K562 (cell line): ENCODE measurements at regions not wholly inside any gene's neighbourhood (a gene's known extent, or its start where the extent isn't known, plus 50 kb on each side); places are given as distances from the start of the nearest gene placed in this dataset.

Experiments
- ATAC-seq: fragments of 200-7000 bp; cut with Tn5 transposase; 3 replicates; pipeline ENCODE4 v1.9.1; 2020; ENCODE audit warnings: moderate library complexity
- BruUV-seq: library from RNA; stranded (reverse); fragments of 400-500 nt; replicated peaks from 2 replicates; lab custom pipeline; 2021; lab: Mats Ljungman, UMichigan
- CTCF ChIA-PET: fragments of 300-600 bp; formaldehyde crosslinking; extraction: SDS; loops from one replicate; lab custom pipeline; 2021; ENCODE audit warnings: low intra/inter-chr PET ratio; lab: Yijun Ruan, JAX
- POLR2A ChIA-PET: fragments of 300-600, 350-650 bp; sonication (Branson Sonifier 250); formaldehyde crosslinking; extraction: SDS; loops from one replicate; lab custom pipeline; 2021; ENCODE audit warnings: antibody characterized with exemption, inconsistent platforms; lab: Yijun Ruan, JAX
- DNase-seq, 4 experiments: peaks; one replicate each; pipeline versions ENCODE4 v3.0.0 to v3.0.0-alpha.2; 2011 to 2018; ENCODE audit warnings: low spot score in 3 of 4, mixed read lengths in 3 of 4; ENCODE audit errors: extremely low read depth in 1 of 4
- FAIRE-seq: peaks from 2 replicates; lab custom pipeline; 2011; peaks lifted over from hg19 to GRCh38; lab: Jason Lieb, UNC
- H2AFZ ChIP-seq: 2 replicates; pipeline ENCODE4 v1.6.0; 2011; ENCODE audit warnings: low read depth, low read length, control low read depth, inconsistent platforms
- H3K27ac ChIP-seq: fragments of 200-600 bp; 3 replicates; pipeline ENCODE4 v1.8.0; 2011; ENCODE audit warnings: low read depth, mild to moderate bottlenecking, control low read depth, inconsistent platforms, low read length, moderate library complexity, mixed read lengths; ENCODE audit errors: extremely low read depth
- H3K27me3 ChIP-seq, 2 experiments: fragments of 300-600 bp in 1 of 2; 2 replicates in 1 of 2; 3 replicates in 1 of 2; pipeline versions ENCODE4 v1.6.0 to v1.8.0; 2011; ENCODE audit warnings: inconsistent platforms in 2 of 2, low read length in 2 of 2, mild to moderate bottlenecking in 1 of 2, mixed read lengths in 1 of 2, moderate library complexity in 1 of 2; ENCODE audit not compliant: control insufficient read depth in 2 of 2, insufficient read depth in 2 of 2
- H3K36me3 ChIP-seq: fragments of 300-600 bp; 3 replicates; pipeline ENCODE4 v1.8.0; 2011; ENCODE audit warnings: mild to moderate bottlenecking, low read length, inconsistent platforms; ENCODE audit not compliant: control insufficient read depth, insufficient read depth
- H3K4me1 ChIP-seq, 2 experiments: fragments of 200-600 bp in 1 of 2; replicated peaks in 1 of 2; 2 replicates in 1 of 2; 3 replicates in 1 of 2; pipeline versions ENCODE4 v1.5.1 to v1.8.0; 2011; ENCODE audit warnings: inconsistent platforms in 2 of 2, low read length in 2 of 2, mild to moderate bottlenecking in 1 of 2, mixed read lengths in 1 of 2, moderate library complexity in 1 of 2; ENCODE audit not compliant: control insufficient read depth in 2 of 2, insufficient read depth in 2 of 2
- H3K4me2 ChIP-seq: 2 replicates; pipeline ENCODE4 v1.6.1; 2011; ENCODE audit warnings: low read length, control low read depth, inconsistent platforms, mixed read lengths; ENCODE audit not compliant: insufficient read depth
- H3K4me3 ChIP-seq: fragments of 200-600 bp; sonication (generic), shearing (Covaris generic); 2 replicates; pipeline ENCODE4 v1.5.1; 2016; ENCODE audit warnings: control low read depth, inconsistent platforms
- H3K79me2 ChIP-seq: fragments of 200-600 bp; 3 replicates; pipeline ENCODE4 v1.8.0; 2011; ENCODE audit warnings: low read length, inconsistent platforms; ENCODE audit not compliant: control insufficient read depth, insufficient read depth
- H3K9ac ChIP-seq, 2 experiments: 2 replicates each; pipeline versions ENCODE4 v1.6.0 to v1.6.1; 2011; ENCODE audit warnings: low read depth in 2 of 2, low read length in 2 of 2, control low read depth in 1 of 2, inconsistent platforms in 1 of 2, mild to moderate bottlenecking in 1 of 2, mixed read lengths in 1 of 2; ENCODE audit not compliant: insufficient read depth in 1 of 2
- H3K9me1 ChIP-seq: one replicate; pipeline ENCODE4 v1.6.0; 2011; ENCODE audit warnings: inconsistent platforms, mild to moderate bottlenecking, low read length, moderate library complexity; ENCODE audit not compliant: control insufficient read depth, insufficient read depth
- H3K9me3 ChIP-seq: replicated peaks from 2 replicates; pipeline ENCODE4 v1.5.1; 2011; ENCODE audit warnings: low read depth, low read length, inconsistent platforms; ENCODE audit not compliant: control insufficient read depth, insufficient read depth
- H4K20me1 ChIP-seq: replicated peaks from 2 replicates; pipeline ENCODE4 v1.6.1; 2011; ENCODE audit warnings: low read length, inconsistent platforms, mixed read lengths; ENCODE audit not compliant: control insufficient read depth, insufficient read depth
- SUPT5H ChIP-seq: fragments of 450-650 bp; IDR thresholded peaks from 2 replicates; pipeline ENCODE4 v1.6.1; 2016
- TFAM ChIP-seq: fragments of 250-450 bp; sonication (Bioruptor Pico); conservative IDR thresholded peaks from 2 replicates; pipeline ENCODE4 v1.5.0; 2021; ENCODE audit warnings: mild to moderate bottlenecking, moderate library complexity
- ZNF282 ChIP-seq: sonication (generic); formaldehyde crosslinking; IDR thresholded peaks from 2 replicates; pipeline ENCODE4 v1.8.1; 2023; ENCODE audit warnings: missing genetic modification reagents
- ZNF644 ChIP-seq: fragments of 200-800 bp; sonication (Bioruptor generic); IDR thresholded peaks from 2 replicates; pipeline ENCODE4 v1.6.1; 2016; ENCODE audit warnings: low read depth, missing genetic modification characterization, missing compliant biosample characterization
- ZNF740 ChIP-seq, 3 experiments: fragments of 200-800 bp in 1 of 3; sonication (Bioruptor generic) in 1 of 3; sonication (generic) in 1 of 3; formaldehyde crosslinking in 1 of 3; IDR thresholded peaks; 2 replicates each; pipeline versions ENCODE4 v1.6.1 to v1.8.0; 2016 to 2022; ENCODE audit warnings: mild to moderate bottlenecking in 2 of 3, missing compliant biosample characterization in 2 of 3, missing genetic modification characterization in 2 of 3, missing genetic modification reagents in 1 of 3
- WGBS: fragments of 100-300 bp; shearing (Covaris generic); methylation state at CpG from one replicate; pipeline ENCODE4 v1.1.6; 2016; ENCODE audit warnings: low coverage, mixed read lengths; ENCODE audit not compliant: insufficient coverage; ENCODE audit errors: missing lambda C conversion rate; 5-methylcytosine and 5-hydroxymethylcytosine counted together
- in situ Hi-C: fragments of 300-500 bp; cut with MboI; formaldehyde crosslinking; loops from 4 replicates; pipeline ENCODE4 v1.15.0; 2018; ENCODE audit warnings: inconsistent platforms, mixed read lengths
- intact Hi-C: fragments of 100-400 bp; cut with micrococcal nuclease; formaldehyde crosslinking; loops from 2 replicates; pipeline ENCODE4 v1.14.2; 2022

GRCh38 chr5:91478096-91478495, 95.0 kb upstream of the ARRDC3 start:
- WGBS = 0% methylated on average over 2 of the region's 2 CpGs
- ChIA-PET POLR2A (interaction anchor here (1.0 kb wide), 1 partner anchor 98 kb away, joined by 3 read pairs; no protein-coding TSS in a partner anchor), CTCF (no interaction called here)
- no peaks in the 10 kb centered on the region for H4K20me1 ChIP-seq
- no peaks in the 10 kb centered on the region for H3K4me1 ChIP-seq
- H3K79me2 ChIP-seq = no peaks in the 10 kb centered on the region
- no peak overlapping the region for H3K4me3 ChIP-seq
- intact Hi-C loops = no loop called here
- H3K9me1 ChIP-seq = no peaks in the 10 kb centered on the region
- no peak overlapping the region for H3K27ac ChIP-seq
- H3K27me3 ChIP-seq = no peaks in the 10 kb centered on the region
- no peak overlapping the region for H2AFZ ChIP-seq
- BruUV-seq = no TSS peak
- H3K36me3 ChIP-seq = no peaks in the 10 kb centered on the region
- ATAC-seq = no peak
- in situ Hi-C loops = no loop called here
- no peak overlapping the region for H3K4me2 ChIP-seq
- no peak for DNase-seq
- no peaks in the 10 kb centered on the region for H3K9me3 ChIP-seq
- TF ChIP-seq ZNF282 = no peak
- TF ChIP-seq ZNF644 (tag) = no peak
- no peak for TF ChIP-seq ZNF740 (CRISPR knock-in tag; IDR thresholded peaks at IDR 0.05)
- TF ChIP-seq ZNF740 (tag; IDR thresholded peaks at IDR 0.05) = no peak
- no peak for FAIRE-seq
- no peak overlapping the region for H3K9ac ChIP-seq

GRCh38 chr5:91477408-91477807, 94.3 kb upstream of the ARRDC3 start:
- FAIRE-seq = no peak
- no peak overlapping the region for H2AFZ ChIP-seq
- no peaks in the 10 kb centered on the region for H3K4me1 ChIP-seq
- H3K9me1 ChIP-seq = no peaks in the 10 kb centered on the region
- no peak for ATAC-seq
- H3K9ac ChIP-seq = no peak overlapping the region
- no peak for TF ChIP-seq TFAM (CRISPR knock-in tag)
- TF ChIP-seq SUPT5H = no peak
- H3K79me2 ChIP-seq = no peaks in the 10 kb centered on the region
- WGBS = 3% methylated on average over 3 of the region's 3 CpGs
- intact Hi-C loops = no loop called here
- H4K20me1 ChIP-seq = no peaks in the 10 kb centered on the region
- H3K4me2 ChIP-seq = no peak overlapping the region
- ChIA-PET POLR2A (interaction anchor here (1.0 kb wide), 1 partner anchor 97 kb away, joined by 3 read pairs; no protein-coding TSS in a partner anchor), CTCF (no interaction called here)
- BruUV-seq = no TSS peak
- H3K36me3 ChIP-seq = no peaks in the 10 kb centered on the region
- no peaks in the 10 kb centered on the region for H3K9me3 ChIP-seq
- no peak overlapping the region for H3K4me3 ChIP-seq
- no peaks in the 10 kb centered on the region for H3K27me3 ChIP-seq
- no peak for DNase-seq
- no peak overlapping the region for H3K27ac ChIP-seq
- in situ Hi-C loops = no loop called here
